ENCODE measurements at regions not wholly inside any gene's neighbourhood (a gene's known extent, or its start where the extent isn't known, plus 50 kb on each side); places are given as distances from the start of the nearest gene placed in this dataset.

GRCh38 chr10:62573929-62574328 is 199.8 kb downstream of the ZNF365 start:
- H4K20me1 ChIP-seq (ENCODE audit: insufficient read depth, low read length) = no peaks in the 10 kb centered on the region
- no peak overlapping the region for H3K27ac ChIP-seq (ENCODE audit: low read length)
- no peak overlapping the region for H3K9ac ChIP-seq (ENCODE audit: low read length)
- no peak overlapping the region for H3K4me2 ChIP-seq (ENCODE audit: low read depth, low read length)
- H3K79me2 ChIP-seq (ENCODE audit: low read length) = no peaks in the 10 kb centered on the region
- H2AFZ ChIP-seq (ENCODE audit: low read length) = no peak overlapping the region
- H3F3A ChIP-seq (ENCODE audit: insufficient read depth, low read length) = no peaks in the 10 kb centered on the region
- H3K9me3 ChIP-seq (replicated peaks; ENCODE audit: insufficient read depth, low read length) = no peaks in the 10 kb centered on the region
- DNase-seq = no peak
- H3K4me3 ChIP-seq (ENCODE audit: low read length) = no peak overlapping the region
- H3K36me3 ChIP-seq (replicated peaks; ENCODE audit: insufficient read depth, low read length) = no peaks in the 10 kb centered on the region
- TF ChIP-seq EZH2phosphoT487 (IDR thresholded peaks at IDR 0.05; ENCODE audit: low read length) (no peak), CTCF (IDR thresholded peaks at IDR 0.05; ENCODE audit: low read length) (no peak), EZH2 (optimal IDR thresholded peaks at IDR 0.05; ENCODE audit: low read depth, low read length) (no peak)
- H3K9me2 ChIP-seq (replicated peaks; ENCODE audit: insufficient read depth, low read length) = no peaks in the 10 kb centered on the region
- H3K4me1 ChIP-seq (ENCODE audit: low read length) = no peaks in the 10 kb centered on the region
- H3K27me3 ChIP-seq (replicated peaks; ENCODE audit: insufficient read depth, low read length) = no peaks in the 10 kb centered on the region

- no peak for DNase-seq
- Histone ChIP-seq H3K4me2 (ENCODE audit: low read depth, low read length) (no peak overlapping the region), H3K4me3 (ENCODE audit: low read length) (no peak overlapping the region), H3K36me3 (replicated peaks; ENCODE audit: insufficient read depth, low read length) (no peaks in the 10 kb centered on the region), H3K9me2 (replicated peaks; ENCODE audit: insufficient read depth, low read length) (no peaks in the 10 kb centered on the region), H3K27me3 (replicated peaks; ENCODE audit: insufficient read depth, low read length) (no peaks in the 10 kb centered on the region), H3K79me2 (ENCODE audit: low read length) (no peaks in the 10 kb centered on the region), H3K27ac (ENCODE audit: low read length) (no peak overlapping the region), H3F3A (ENCODE audit: insufficient read depth, low read length) (no peaks in the 10 kb centered on the region), H2AFZ (ENCODE audit: low read length) (no peak overlapping the region), H3K9ac (ENCODE audit: low read length) (no peak overlapping the region), H3K4me1 (ENCODE audit: low read length) (no peaks in the 10 kb centered on the region), H3K9me3 (replicated peaks; ENCODE audit: insufficient read depth, low read length) (no peaks in the 10 kb centered on the region), H4K20me1 (ENCODE audit: insufficient read depth, low read length) (no peaks in the 10 kb centered on the region)
- TF ChIP-seq CTCF (IDR thresholded peaks at IDR 0.05; ENCODE audit: low read length) (no peak), EZH2phosphoT487 (IDR thresholded peaks at IDR 0.05; ENCODE audit: low read length) (no peak), EZH2 (optimal IDR thresholded peaks at IDR 0.05; ENCODE audit: low read depth, low read length) (no peak)
Measured at GRCh38 chr10:62577076-62577475, 202.9 kb downstream of the ZNF365 start.

- H3K9me2 ChIP-seq (replicated peaks; ENCODE audit: insufficient read depth, low read length) = no peaks in the 10 kb centered on the region
- H3K36me3 ChIP-seq (replicated peaks; ENCODE audit: insufficient read depth, low read length) = no peaks in the 10 kb centered on the region
- no peak overlapping the region for H3K4me2 ChIP-seq (ENCODE audit: low read depth, low read length)
- TF ChIP-seq CTCF (IDR thresholded peaks at IDR 0.05; ENCODE audit: low read length) (no peak), EZH2 (optimal IDR thresholded peaks at IDR 0.05; ENCODE audit: low read depth, low read length) (no peak), EZH2phosphoT487 (IDR thresholded peaks at IDR 0.05; ENCODE audit: low read length) (no peak)
- no peak for DNase-seq
- H3K27ac ChIP-seq (ENCODE audit: low read length) = no peak overlapping the region
- no peaks in the 10 kb centered on the region for H3K27me3 ChIP-seq (replicated peaks; ENCODE audit: insufficient read depth, low read length)
- H3K4me3 ChIP-seq (ENCODE audit: low read length) = no peak overlapping the region
- H3F3A ChIP-seq (ENCODE audit: insufficient read depth, low read length) = no peaks in the 10 kb centered on the region
- H3K4me1 ChIP-seq (ENCODE audit: low read length) = no peaks in the 10 kb centered on the region
- no peak overlapping the region for H2AFZ ChIP-seq (ENCODE audit: low read length)
- H3K79me2 ChIP-seq (ENCODE audit: low read length) = no peaks in the 10 kb centered on the region
- H4K20me1 ChIP-seq (ENCODE audit: insufficient read depth, low read length) = no peaks in the 10 kb centered on the region
- no peaks in the 10 kb centered on the region for H3K9me3 ChIP-seq (replicated peaks; ENCODE audit: insufficient read depth, low read length)
- H3K9ac ChIP-seq (ENCODE audit: low read length) = no peak overlapping the region
Measured at GRCh38 chr10:62577666-62578291, 203.6 kb downstream of the ZNF365 start.

Measured in MM.1S (cell line).